ENCODE measurements at regions not wholly inside any gene's neighbourhood (a gene's known extent, or its start where the extent isn't known, plus 50 kb on each side); places are given as distances from the start of the nearest gene placed in this dataset.

DNA sequence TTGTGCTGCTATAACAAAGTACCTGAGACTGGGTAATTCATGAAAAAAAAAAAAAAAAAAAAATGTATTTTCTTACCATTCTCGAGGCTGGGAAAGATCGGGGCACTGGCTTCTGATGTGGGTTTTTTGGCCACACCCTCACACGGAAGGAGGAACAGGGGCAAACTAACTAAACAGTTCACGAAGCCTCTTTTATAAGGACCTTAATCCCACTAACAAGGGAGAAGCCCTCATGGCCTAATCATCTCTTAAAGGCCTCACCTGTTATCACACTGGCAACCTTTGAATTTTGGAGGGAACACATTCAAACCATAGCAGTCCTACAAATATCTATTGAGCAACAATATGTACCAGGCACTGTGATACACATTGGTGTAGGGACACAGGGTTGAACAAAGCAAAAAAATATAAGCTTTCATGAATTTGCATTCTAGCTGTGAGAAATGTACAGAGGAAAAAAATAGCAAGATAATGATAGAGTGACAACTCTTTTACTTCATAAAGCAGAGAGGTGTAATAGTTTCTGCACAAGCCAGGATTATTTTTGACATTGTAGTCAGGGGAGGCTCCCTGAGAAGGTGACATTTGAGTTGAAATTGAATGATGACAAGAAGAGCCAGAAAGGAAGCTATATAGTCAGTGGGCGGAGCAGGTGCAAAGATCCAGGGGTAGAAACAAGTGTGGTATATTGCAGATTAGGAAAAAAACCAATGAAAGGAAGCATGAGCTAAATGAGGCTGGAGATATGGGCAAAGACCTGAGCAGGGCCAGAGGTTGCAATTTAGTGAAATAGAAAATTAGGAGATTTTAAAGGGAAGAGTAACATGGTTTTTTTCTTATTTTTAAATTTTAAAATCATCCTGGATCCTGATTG lies 68.1 kb upstream of the GRAMD2B start:
- no peak overlapping the region for H3K27ac ChIP-seq (ENCODE audit: control insufficient read depth, insufficient read depth)
- in situ Hi-C loops (cut with MboI) (loop anchor here (5.0 to 10.0 kb wide), 2 partner anchors 182 to 440 kb away; no protein-coding TSS in a partner anchor), intact Hi-C loops (cut with micrococcal nuclease; ENCODE audit: unreplicated experiment) (loop anchor here (1.0 to 10.0 kb wide), 6 partner anchors 67 to 440 kb away; partner anchors contain the start of genes GRAMD2B and PHAX)
- DNase-seq (ENCODE audit: low read depth, low spot score) (no peak), ATAC-seq (no peak), FAIRE-seq (no peak)
- H3K4me2 ChIP-seq (ENCODE audit: control insufficient read depth, insufficient read depth) = no peak overlapping the region
- TF ChIP-seq SMAD1 (IDR thresholded peaks at IDR 0.05; ENCODE audit: low read depth, partially characterized antibody) (no peak), POU2F2 (IDR thresholded peaks at IDR 0.05; ENCODE audit: borderline replicate concordance, low read depth, low read length) (no peak), CHD2 (IDR thresholded peaks at IDR 0.05; ENCODE audit: borderline replicate concordance, low read depth, low read length) (no peak), KLF5 (IDR thresholded peaks at IDR 0.05; ENCODE audit: partially characterized antibody) (no peak), ZZZ3 (IDR thresholded peaks at IDR 0.05; ENCODE audit: control insufficient read depth, insufficient read length, low read depth) (no peak), JUNB (IDR thresholded peaks at IDR 0.05) (no peak), EGR1 (IDR thresholded peaks at IDR 0.05; ENCODE audit: borderline replicate concordance in 1 of 2, low read depth in 2 of 2, low read length in 2 of 2) (no peak), IKZF2 (IDR thresholded peaks at IDR 0.05) (no peak), KAT2A (conservative IDR thresholded peaks at IDR 0.05; ENCODE audit: control insufficient read depth, low read depth, low read length) (no peak)
- TF ChIP-seq, protein P1, sequence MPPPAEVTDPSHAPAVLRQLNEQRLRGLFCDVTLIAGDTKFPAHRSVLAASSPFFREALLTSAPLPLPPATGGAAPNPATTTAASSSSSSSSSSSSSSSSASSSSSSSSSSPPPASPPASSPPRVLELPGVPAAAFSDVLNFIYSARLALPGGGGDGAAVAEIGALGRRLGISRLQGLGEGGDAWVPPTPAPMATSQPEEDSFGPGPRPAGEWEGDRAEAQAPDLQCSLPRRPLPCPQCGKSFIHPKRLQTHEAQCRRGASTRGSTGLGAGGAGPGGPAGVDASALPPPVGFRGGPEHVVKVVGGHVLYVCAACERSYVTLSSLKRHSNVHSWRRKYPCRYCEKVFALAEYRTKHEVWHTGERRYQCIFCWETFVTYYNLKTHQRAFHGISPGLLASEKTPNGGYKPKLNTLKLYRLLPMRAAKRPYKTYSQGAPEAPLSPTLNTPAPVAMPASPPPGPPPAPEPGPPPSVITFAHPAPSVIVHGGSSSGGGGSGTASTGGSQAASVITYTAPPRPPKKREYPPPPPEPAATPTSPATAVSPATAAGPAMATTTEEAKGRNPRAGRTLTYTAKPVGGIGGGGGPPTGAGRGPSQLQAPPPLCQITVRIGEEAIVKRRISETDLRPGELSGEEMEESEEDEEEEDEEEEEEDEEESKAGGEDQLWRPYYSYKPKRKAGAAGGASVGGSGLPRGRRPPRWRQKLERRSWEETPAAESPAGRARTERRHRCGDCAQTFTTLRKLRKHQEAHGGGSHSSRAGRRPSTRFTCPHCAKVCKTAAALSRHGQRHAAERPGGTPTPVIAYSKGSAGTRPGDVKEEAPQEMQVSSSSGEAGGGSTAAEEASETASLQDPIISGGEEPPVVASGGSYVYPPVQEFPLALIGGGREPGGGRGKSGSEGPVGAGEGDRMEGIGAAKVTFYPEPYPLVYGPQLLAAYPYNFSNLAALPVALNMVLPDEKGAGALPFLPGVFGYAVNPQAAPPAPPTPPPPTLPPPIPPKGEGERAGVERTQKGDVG (CRISPR knock-in tag; IDR thresholded peaks at IDR 0.05) = no peak
- TF ChIP-seq, protein P2, sequence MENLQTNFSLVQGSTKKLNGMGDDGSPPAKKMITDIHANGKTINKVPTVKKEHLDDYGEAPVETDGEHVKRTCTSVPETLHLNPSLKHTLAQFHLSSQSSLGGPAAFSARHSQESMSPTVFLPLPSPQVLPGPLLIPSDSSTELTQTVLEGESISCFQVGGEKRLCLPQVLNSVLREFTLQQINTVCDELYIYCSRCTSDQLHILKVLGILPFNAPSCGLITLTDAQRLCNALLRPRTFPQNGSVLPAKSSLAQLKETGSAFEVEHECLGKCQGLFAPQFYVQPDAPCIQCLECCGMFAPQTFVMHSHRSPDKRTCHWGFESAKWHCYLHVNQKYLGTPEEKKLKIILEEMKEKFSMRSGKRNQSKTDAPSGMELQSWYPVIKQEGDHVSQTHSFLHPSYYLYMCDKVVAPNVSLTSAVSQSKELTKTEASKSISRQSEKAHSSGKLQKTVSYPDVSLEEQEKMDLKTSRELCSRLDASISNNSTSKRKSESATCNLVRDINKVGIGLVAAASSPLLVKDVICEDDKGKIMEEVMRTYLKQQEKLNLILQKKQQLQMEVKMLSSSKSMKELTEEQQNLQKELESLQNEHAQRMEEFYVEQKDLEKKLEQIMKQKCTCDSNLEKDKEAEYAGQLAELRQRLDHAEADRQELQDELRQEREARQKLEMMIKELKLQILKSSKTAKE (IDR thresholded peaks at IDR 0.05; ENCODE audit: low read depth, poor library complexity, severe bottlenecking) = no peak
- TF ChIP-seq, protein P3, sequence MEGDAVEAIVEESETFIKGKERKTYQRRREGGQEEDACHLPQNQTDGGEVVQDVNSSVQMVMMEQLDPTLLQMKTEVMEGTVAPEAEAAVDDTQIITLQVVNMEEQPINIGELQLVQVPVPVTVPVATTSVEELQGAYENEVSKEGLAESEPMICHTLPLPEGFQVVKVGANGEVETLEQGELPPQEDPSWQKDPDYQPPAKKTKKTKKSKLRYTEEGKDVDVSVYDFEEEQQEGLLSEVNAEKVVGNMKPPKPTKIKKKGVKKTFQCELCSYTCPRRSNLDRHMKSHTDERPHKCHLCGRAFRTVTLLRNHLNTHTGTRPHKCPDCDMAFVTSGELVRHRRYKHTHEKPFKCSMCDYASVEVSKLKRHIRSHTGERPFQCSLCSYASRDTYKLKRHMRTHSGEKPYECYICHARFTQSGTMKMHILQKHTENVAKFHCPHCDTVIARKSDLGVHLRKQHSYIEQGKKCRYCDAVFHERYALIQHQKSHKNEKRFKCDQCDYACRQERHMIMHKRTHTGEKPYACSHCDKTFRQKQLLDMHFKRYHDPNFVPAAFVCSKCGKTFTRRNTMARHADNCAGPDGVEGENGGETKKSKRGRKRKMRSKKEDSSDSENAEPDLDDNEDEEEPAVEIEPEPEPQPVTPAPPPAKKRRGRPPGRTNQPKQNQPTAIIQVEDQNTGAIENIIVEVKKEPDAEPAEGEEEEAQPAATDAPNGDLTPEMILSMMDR (IDR thresholded peaks at IDR 0.05 in 2 of 3, conservative IDR thresholded peaks at IDR 0.05 in 1 of 3; ENCODE audit: control insufficient read depth in 2 of 3, extremely low read depth in 1 of 3, insufficient read depth in 1 of 3, low read depth in 3 of 3, low read length in 3 of 3) = no peak
- CTCF ChIA-PET = interaction anchor here (0.7 to 12.8 kb wide), 12 partner anchors 12 to 183 kb away, joined by 3 to 136 read pairs (median 7); no protein-coding TSS in a partner anchor
- H3K79me2 ChIP-seq (ENCODE audit: control insufficient read depth, insufficient read depth, low read length) = no peaks in the 10 kb centered on the region
- no peaks in the 10 kb centered on the region for H3K36me3 ChIP-seq (ENCODE audit: control insufficient read depth in 2 of 2, insufficient read depth in 2 of 2, low read length in 1 of 2)
- no peak overlapping the region for H3K9ac ChIP-seq (ENCODE audit: control insufficient read depth, insufficient read depth, low read length)
- BruUV-seq (replicated peaks) = no TSS peak
- POLR2A ChIA-PET = no interaction called here
- WGBS (ENCODE audit: insufficient coverage, insufficient replicate concordance, low lambda C conversion rate, missing lambda C conversion rate) = 62% methylated on average over 5 of the region's 5 CpGs
- RAD21 ChIA-PET (ENCODE audit: unreplicated experiment) = interaction anchor here (0.8 to 2.7 kb wide), 10 partner anchors 11 to 454 kb away, joined by 3 to 14 read pairs (median 5); no protein-coding TSS in a partner anchor
- SMC1A ChIA-PET (ENCODE audit: uncharacterized antibody, unreplicated experiment) = interaction anchor here (0.8 to 5.3 kb wide), 17 partner anchors 10 to 188 kb away, joined by 3 to 40 read pairs (median 5); partner anchors contain the start of gene GRAMD2B
- peaks cover 8% of the 10 kb centered on the region for H3K4me1 ChIP-seq (ENCODE audit: control insufficient read depth, insufficient read depth, low read length)
- H3K27me3 ChIP-seq (replicated peaks in 1 of 2; ENCODE audit: control insufficient read depth in 2 of 2, insufficient read depth in 2 of 2, low read length in 1 of 2) = no peaks in the 10 kb centered on the region
- no peak overlapping the region for H3K4me3 ChIP-seq
- no peak overlapping the region for H2AFZ ChIP-seq (ENCODE audit: control insufficient read depth, low read depth, low read length)
- H4K20me1 ChIP-seq (ENCODE audit: control insufficient read depth, insufficient read depth) = no peaks in the 10 kb centered on the region
- no peaks in the 10 kb centered on the region for H3K9me3 ChIP-seq (replicated peaks; ENCODE audit: control insufficient read depth, insufficient read depth, low read length)

Data from GM12878 (cell line).